GM23338 (cell line): ENCODE measurements at regions not wholly inside any gene's neighbourhood (a gene's known extent, or its start where the extent isn't known, plus 50 kb on each side); places are given as distances from the start of the nearest gene placed in this dataset.

ENCODE experiments used
- ATAC-seq: fragments of 200-7000 bp; cut with Tn5 transposase; 3 replicates; pipeline ENCODE4 v1.9.1; 2020
- DNase-seq: peaks from one replicate; pipeline ENCODE4 v3.0.0-alpha.2; 2015; ENCODE audit warnings: low spot score
- H2AFZ ChIP-seq: fragments of 200-600 bp; sonication (generic); 2 replicates; pipeline ENCODE4 v1.8.0; 2016; ENCODE audit warnings: antibody characterized with exemption, mild to moderate bottlenecking, moderate library complexity
- H3F3A ChIP-seq: fragments of 200-600 bp; sonication (generic); replicated peaks from 2 replicates; pipeline ENCODE4 v1.8.0; 2017; ENCODE audit warnings: antibody characterized with exemption, mixed run types, low read depth
- H3K27ac ChIP-seq: fragments of 200-600 bp; sonication (generic); 2 replicates; pipeline ENCODE4 v1.6.1; 2016; ENCODE audit warnings: low read depth
- H3K27me3 ChIP-seq: fragments of 200-600 bp; sonication (generic); 2 replicates; pipeline ENCODE4 v1.8.0; 2016; ENCODE audit warnings: mild to moderate bottlenecking, mixed run types, moderate library complexity; ENCODE audit not compliant: insufficient read depth
- H3K36me3 ChIP-seq: fragments of 200-600 bp; sonication (generic); 2 replicates; pipeline ENCODE4 v1.8.0; 2016; ENCODE audit warnings: mild to moderate bottlenecking; ENCODE audit not compliant: insufficient read depth
- H3K4me1 ChIP-seq: fragments of 200-600 bp; sonication (generic); 2 replicates; pipeline ENCODE4 v1.8.0; 2016; ENCODE audit warnings: mild to moderate bottlenecking, moderate library complexity; ENCODE audit not compliant: insufficient read depth
- H3K4me2 ChIP-seq: fragments of 200-600 bp; sonication (generic); 2 replicates; pipeline ENCODE4 v1.7.1; 2017; ENCODE audit warnings: mixed run types
- H3K4me3 ChIP-seq: fragments of 200-600 bp; sonication (generic); 2 replicates; pipeline ENCODE4 v1.6.1; 2016; ENCODE audit warnings: mixed run types
- H3K79me2 ChIP-seq: fragments of 200-600 bp; sonication (generic); replicated peaks from 2 replicates; pipeline ENCODE4 v1.8.0; 2017; ENCODE audit warnings: mild to moderate bottlenecking; ENCODE audit not compliant: insufficient read depth
- H3K9me2 ChIP-seq: fragments of 200-600 bp; sonication (generic); 2 replicates; pipeline ENCODE4 v1.8.0; 2017; ENCODE audit not compliant: insufficient read depth
- H4K20me1 ChIP-seq: fragments of 200-600 bp; sonication (generic); replicated peaks from 2 replicates; pipeline ENCODE4 v1.8.0; 2017; ENCODE audit warnings: mild to moderate bottlenecking; ENCODE audit not compliant: insufficient read depth
- H3K27ac Mint-ChIP-seq: 2 replicates; pipeline ENCODE4 v1.8.0; 2020; ENCODE audit warnings: inconsistent platforms, mild to moderate bottlenecking, moderate library complexity, mixed read lengths
- H3K27me3 Mint-ChIP-seq: 3 replicates; pipeline ENCODE4 v1.8.0; 2022; ENCODE audit warnings: low read depth, mild to moderate bottlenecking, moderate library complexity, mixed read lengths, inconsistent platforms; ENCODE audit not compliant: insufficient read depth, poor library complexity
- H3K36me3 Mint-ChIP-seq: 3 replicates; pipeline ENCODE4 v1.8.0; 2021; ENCODE audit warnings: low read depth, mild to moderate bottlenecking, inconsistent platforms, moderate library complexity, mixed read lengths
- H3K4me1 Mint-ChIP-seq: 3 replicates; pipeline ENCODE4 v1.8.0; 2020; ENCODE audit warnings: mild to moderate bottlenecking, inconsistent platforms, mixed read lengths
- H3K4me3 Mint-ChIP-seq: 3 replicates; pipeline ENCODE4 v1.8.0; 2021; ENCODE audit warnings: moderate library complexity, mild to moderate bottlenecking, inconsistent platforms, mixed read lengths
- H3K9me3 Mint-ChIP-seq: 3 replicates; pipeline ENCODE4 v1.8.0; 2020; ENCODE audit warnings: moderate library complexity, mild to moderate bottlenecking, inconsistent platforms, mixed read lengths
- CREB1 ChIP-seq: fragments of 250-450 bp; sonication (Bioruptor Pico); IDR thresholded peaks from 2 replicates; pipeline ENCODE4 v1.5.0; 2020; ENCODE audit warnings: low read depth, mild to moderate bottlenecking, moderate library complexity
- ETS1 ChIP-seq: IDR thresholded peaks from 2 replicates; pipeline ENCODE4 v1.6.1; 2016; ENCODE audit warnings: antibody characterized with exemption
- EZH2 ChIP-seq: fragments of 200-600 bp; sonication (generic); IDR thresholded peaks from one replicate; pipeline ENCODE4 v1.8.0; 2017; ENCODE audit warnings: antibody characterized with exemption, mild to moderate bottlenecking, low read depth; ENCODE audit not compliant: unreplicated experiment
- EZH2phosphoT487 ChIP-seq: fragments of 200-600 bp; sonication (generic); IDR thresholded peaks from one replicate; pipeline ENCODE4 v1.8.1; 2018; ENCODE audit warnings: antibody characterized with exemption; ENCODE audit not compliant: unreplicated experiment
- JUNB ChIP-seq: IDR thresholded peaks from one replicate; pipeline ENCODE4 v1.6.1; 2016; ENCODE audit warnings: antibody characterized with exemption; ENCODE audit not compliant: unreplicated experiment
- NANOG ChIP-seq: IDR thresholded peaks from 2 replicates; pipeline ENCODE4 v1.6.1; 2016; ENCODE audit warnings: antibody characterized with exemption, borderline replicate concordance
- POLR2AphosphoS5 ChIP-seq: IDR thresholded peaks from 2 replicates; pipeline ENCODE4 v1.6.1; 2016; ENCODE audit warnings: antibody characterized with exemption, low read depth
- REST ChIP-seq: IDR thresholded peaks from one replicate; pipeline ENCODE4 v1.6.1; 2018; ENCODE audit warnings: antibody characterized with exemption; ENCODE audit not compliant: unreplicated experiment
- STAT1 ChIP-seq: IDR thresholded peaks from one replicate; pipeline ENCODE4 v1.6.1; 2016; ENCODE audit warnings: antibody characterized with exemption; ENCODE audit not compliant: unreplicated experiment
- ZNF114 ChIP-seq: fragments of 250-450 bp; sonication (Bioruptor Pico); IDR thresholded peaks from 2 replicates; pipeline ENCODE4 v1.5.0; 2020; ENCODE audit warnings: mild to moderate bottlenecking, moderate library complexity
- ZNF331 ChIP-seq: fragments of 250-450 bp; sonication (Bioruptor Pico); IDR thresholded peaks from 2 replicates; pipeline ENCODE4 v1.5.0; 2020; ENCODE audit warnings: low read depth, mild to moderate bottlenecking, moderate library complexity
- ZNF462 ChIP-seq: fragments of 250-450 bp; sonication (Bioruptor Pico); IDR thresholded peaks from 2 replicates; pipeline ENCODE4 v1.5.0; 2020; ENCODE audit warnings: mild to moderate bottlenecking, moderate library complexity
- TF ChIP-seq, protein P1 (sequence below), 2 experiments: fragments of 200-600 bp in 1 of 2; sonication (generic) in 1 of 2; conservative IDR thresholded peaks; 2 replicates each; pipeline versions ENCODE4 v1.5.1 to v1.6.1; 2016 to 2017; ENCODE audit warnings: antibody characterized with exemption in 2 of 2, low read depth in 2 of 2, mild to moderate bottlenecking in 2 of 2, moderate library complexity in 1 of 2

- no peaks in the 10 kb centered on the region for H4K20me1 ChIP-seq
- H3F3A ChIP-seq, result no peaks in the 10 kb centered on the region
- Mint-ChIP-seq H3K27me3 (peaks cover 5% of the 10 kb centered on the region), H3K9me3 (peaks cover 6% of the 10 kb centered on the region; the same call in 2 of the 3 replicates), H3K36me3 (peaks cover 3% of the 10 kb centered on the region; the same call in 1 of the 3 replicates), H3K4me3 (no peak overlapping the region), H3K4me1 (peaks cover 20% of the 10 kb centered on the region), H3K27ac (no peak overlapping the region)
- DNase-seq (no peak), ATAC-seq (no peak)
- H3K4me2 ChIP-seq, result no peak overlapping the region
- no peaks in the 10 kb centered on the region for H3K79me2 ChIP-seq
- H3K36me3 ChIP-seq, result no peaks in the 10 kb centered on the region
- H3K27ac ChIP-seq, result no peak overlapping the region
- no peaks in the 10 kb centered on the region for H3K9me2 ChIP-seq
- no peaks in the 10 kb centered on the region for H3K27me3 ChIP-seq
- H3K4me1 ChIP-seq, result peaks cover 23% of the 10 kb centered on the region
- no peak for TF ChIP-seq CREB1 (CRISPR knock-in tag)
- no peak for TF ChIP-seq ZNF114
- TF ChIP-seq REST, result no peak
- no peak for TF ChIP-seq EZH2
- TF ChIP-seq STAT1, result no peak
- TF ChIP-seq, protein P1, sequence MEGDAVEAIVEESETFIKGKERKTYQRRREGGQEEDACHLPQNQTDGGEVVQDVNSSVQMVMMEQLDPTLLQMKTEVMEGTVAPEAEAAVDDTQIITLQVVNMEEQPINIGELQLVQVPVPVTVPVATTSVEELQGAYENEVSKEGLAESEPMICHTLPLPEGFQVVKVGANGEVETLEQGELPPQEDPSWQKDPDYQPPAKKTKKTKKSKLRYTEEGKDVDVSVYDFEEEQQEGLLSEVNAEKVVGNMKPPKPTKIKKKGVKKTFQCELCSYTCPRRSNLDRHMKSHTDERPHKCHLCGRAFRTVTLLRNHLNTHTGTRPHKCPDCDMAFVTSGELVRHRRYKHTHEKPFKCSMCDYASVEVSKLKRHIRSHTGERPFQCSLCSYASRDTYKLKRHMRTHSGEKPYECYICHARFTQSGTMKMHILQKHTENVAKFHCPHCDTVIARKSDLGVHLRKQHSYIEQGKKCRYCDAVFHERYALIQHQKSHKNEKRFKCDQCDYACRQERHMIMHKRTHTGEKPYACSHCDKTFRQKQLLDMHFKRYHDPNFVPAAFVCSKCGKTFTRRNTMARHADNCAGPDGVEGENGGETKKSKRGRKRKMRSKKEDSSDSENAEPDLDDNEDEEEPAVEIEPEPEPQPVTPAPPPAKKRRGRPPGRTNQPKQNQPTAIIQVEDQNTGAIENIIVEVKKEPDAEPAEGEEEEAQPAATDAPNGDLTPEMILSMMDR (conservative IDR thresholded peaks at IDR 0.05; ENCODE audit: low read depth in 2 of 2), result no peak
- no peak for TF ChIP-seq NANOG
- no peak for TF ChIP-seq ZNF462 (CRISPR knock-in tag)
- TF ChIP-seq EZH2phosphoT487, result no peak
- no peak for TF ChIP-seq POLR2AphosphoS5
- no peak for TF ChIP-seq JUNB
- no peak for TF ChIP-seq ZNF331 (CRISPR knock-in tag)
- TF ChIP-seq ETS1, result no peak
- H3K4me3 ChIP-seq, result no peak overlapping the region
- H2AFZ ChIP-seq, result no peak overlapping the region
These were observed 186.6 kb upstream of the NSMCE3 start for GRCh38 chr15:29456255-29456654.
